Astrocyte of the cerebellum (primary cell): ENCODE measurements at regions not wholly inside any gene's neighbourhood (a gene's known extent, or its start where the extent isn't known, plus 50 kb on each side); places are given as distances from the start of the nearest gene placed in this dataset.
A peak's percentile ranks its signal among the peaks of the same experiment; 100 is the strongest.

Experiments
- DNase-seq: peaks from one replicate; pipeline ENCODE4 v3.0.0-alpha.2; 2011; ENCODE audit warnings: low read depth
- H3K4me3 ChIP-seq: 2 replicates; pipeline ENCODE4 v1.5.1; 2011; ENCODE audit warnings: mild to moderate bottlenecking, low read depth, low read length, moderate library complexity
- in situ Hi-C: cut with HindIII; loops from 2 replicates; pipeline ENCODE4 v1.10.0; 2017; ENCODE audit warnings: low sequenced_read_pairs
- TF ChIP-seq, protein P1 (sequence below): IDR thresholded peaks from 2 replicates; pipeline ENCODE4 v1.5.1; 2012; ENCODE audit warnings: low read length, low read depth, moderate library complexity, mild to moderate bottlenecking; ENCODE audit errors: missing control alignments

DNA sequence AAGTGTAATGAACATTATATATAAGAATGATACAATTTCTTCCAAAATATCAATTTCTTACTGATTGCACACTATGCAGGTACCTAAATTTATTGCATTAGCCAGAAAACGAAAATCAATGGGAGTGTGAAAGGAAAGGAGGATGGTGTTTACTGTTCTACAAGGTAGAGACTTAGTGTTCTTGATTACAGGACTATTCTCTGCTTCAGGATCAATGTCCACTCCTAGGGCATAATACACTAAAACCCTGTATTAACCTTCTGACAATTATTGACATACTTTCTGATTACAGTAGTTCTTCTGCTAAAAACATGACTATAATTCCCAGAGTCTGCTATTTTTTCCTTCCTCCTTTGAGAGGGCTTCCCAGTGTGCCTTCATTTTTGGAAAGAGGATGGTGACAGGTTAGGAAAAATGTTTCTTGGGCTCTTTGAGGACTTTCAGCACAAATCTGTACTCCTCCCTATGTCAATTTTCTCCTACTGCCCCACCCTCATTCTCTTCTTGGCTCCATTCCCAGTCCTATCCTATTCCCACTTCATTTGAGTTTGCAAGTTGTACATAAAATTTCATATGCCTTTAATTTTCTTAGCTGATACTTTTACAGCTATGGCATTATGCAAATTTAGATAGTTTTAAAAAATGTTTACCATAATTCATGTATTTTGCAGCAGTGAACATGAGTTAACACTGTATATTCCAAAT, 278.9 kb downstream of the CENPW start:
- TF ChIP-seq, protein P1, sequence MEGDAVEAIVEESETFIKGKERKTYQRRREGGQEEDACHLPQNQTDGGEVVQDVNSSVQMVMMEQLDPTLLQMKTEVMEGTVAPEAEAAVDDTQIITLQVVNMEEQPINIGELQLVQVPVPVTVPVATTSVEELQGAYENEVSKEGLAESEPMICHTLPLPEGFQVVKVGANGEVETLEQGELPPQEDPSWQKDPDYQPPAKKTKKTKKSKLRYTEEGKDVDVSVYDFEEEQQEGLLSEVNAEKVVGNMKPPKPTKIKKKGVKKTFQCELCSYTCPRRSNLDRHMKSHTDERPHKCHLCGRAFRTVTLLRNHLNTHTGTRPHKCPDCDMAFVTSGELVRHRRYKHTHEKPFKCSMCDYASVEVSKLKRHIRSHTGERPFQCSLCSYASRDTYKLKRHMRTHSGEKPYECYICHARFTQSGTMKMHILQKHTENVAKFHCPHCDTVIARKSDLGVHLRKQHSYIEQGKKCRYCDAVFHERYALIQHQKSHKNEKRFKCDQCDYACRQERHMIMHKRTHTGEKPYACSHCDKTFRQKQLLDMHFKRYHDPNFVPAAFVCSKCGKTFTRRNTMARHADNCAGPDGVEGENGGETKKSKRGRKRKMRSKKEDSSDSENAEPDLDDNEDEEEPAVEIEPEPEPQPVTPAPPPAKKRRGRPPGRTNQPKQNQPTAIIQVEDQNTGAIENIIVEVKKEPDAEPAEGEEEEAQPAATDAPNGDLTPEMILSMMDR: no peak
- no peak overlapping the region for H3K4me3 ChIP-seq
- DNase-seq: no peak
- in situ Hi-C loops: no loop called here

DNA sequence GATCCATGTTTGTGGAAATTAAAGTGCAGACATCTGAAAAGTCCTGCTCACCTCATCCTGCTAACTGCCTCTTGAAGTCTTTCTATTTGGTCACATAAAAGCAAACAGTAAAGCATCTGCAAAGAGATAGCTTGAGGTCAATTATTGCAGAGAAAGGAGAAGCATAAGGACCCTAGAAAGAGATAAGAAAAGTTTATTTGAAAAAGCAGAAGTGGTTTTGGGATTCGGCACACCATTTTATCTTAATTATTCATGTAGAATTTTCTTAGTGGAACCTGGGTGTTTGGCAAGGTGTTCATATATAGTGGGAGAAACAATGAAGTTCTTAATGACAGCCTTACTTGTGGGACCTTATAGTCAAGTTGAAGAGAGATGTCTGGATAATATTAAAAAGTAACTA, 280.8 kb downstream of the CENPW start:
- H3K4me3 ChIP-seq: no peak overlapping the region
- no peak for DNase-seq
- in situ Hi-C loops: no loop called here
- TF ChIP-seq, protein P1: no peak

DNA sequence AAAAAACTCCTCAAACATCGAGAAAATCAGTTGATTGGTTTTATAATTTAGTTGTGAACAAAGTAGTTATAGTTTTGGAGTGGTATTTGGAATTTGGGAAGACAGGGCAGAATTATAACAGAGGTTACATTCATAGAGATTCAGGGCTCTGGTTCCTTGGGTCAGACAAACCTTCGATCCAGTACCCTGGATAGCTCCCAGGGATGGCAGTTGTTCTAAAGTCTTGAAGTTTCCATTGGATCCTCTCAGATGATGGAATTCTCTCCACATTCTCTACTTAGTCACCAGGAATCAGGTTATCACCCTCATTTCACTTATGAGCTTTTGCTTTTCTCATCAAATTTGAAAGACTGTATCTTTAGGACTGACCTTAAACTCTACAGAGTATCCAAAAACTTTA, 285.1 kb downstream of the CENPW start:
- DNase-seq: peak; percentile 35

GRCh38 chr6:126628125-126628524, 288.2 kb downstream of the CENPW start:
- H3K4me3 ChIP-seq: no peak overlapping the region
- no peak for DNase-seq
- TF ChIP-seq, protein P1: no peak
- in situ Hi-C loops: no loop called here

More for the DNA sequence above, 285.1 kb downstream of the CENPW start:
- TF ChIP-seq, protein P1: no peak
- in situ Hi-C loops: no loop called here
- no peak overlapping the region for H3K4me3 ChIP-seq

- H3K4me3 ChIP-seq: no peak overlapping the region
- in situ Hi-C loops: no loop called here
- DNase-seq: no peak
- TF ChIP-seq, protein P1: no peak
Observed at GRCh38 chr6:126631363-126631762, 291.4 kb downstream of the CENPW start.

GRCh38 chr6:126632271-126632670, 292.4 kb downstream of the CENPW start:
- no peak overlapping the region for H3K4me3 ChIP-seq
- no peak for DNase-seq
- in situ Hi-C loops: no loop called here
- TF ChIP-seq, protein P1: no peak

- DNase-seq: no peak
- in situ Hi-C loops: no loop called here
Observed at GRCh38 chr6:126633373-126633772, 293.5 kb downstream of the CENPW start.

More at GRCh38 chr6:126633373-126633772, 293.5 kb downstream of the CENPW start:
- TF ChIP-seq, protein P1: no peak
- H3K4me3 ChIP-seq: no peak overlapping the region
